CD4-positive, alpha-beta T cell treated with Interleukin-12 subunit alpha and Interleukin-12 subunit beta, for 1 hour (primary cell): ENCODE measurements at regions not wholly inside any gene's neighbourhood (a gene's known extent, or its start where the extent isn't known, plus 50 kb on each side); places are given as distances from the start of the nearest gene placed in this dataset.

ENCODE experiments used
- DNase-seq: peaks from one replicate; pipeline ENCODE4 v3.0.0-alpha.2; 2020

GRCh38 chr5:93096561-93096960 is 484.5 kb downstream of the NR2F1-AS1 start:
- DNase-seq: no peak

DNA sequence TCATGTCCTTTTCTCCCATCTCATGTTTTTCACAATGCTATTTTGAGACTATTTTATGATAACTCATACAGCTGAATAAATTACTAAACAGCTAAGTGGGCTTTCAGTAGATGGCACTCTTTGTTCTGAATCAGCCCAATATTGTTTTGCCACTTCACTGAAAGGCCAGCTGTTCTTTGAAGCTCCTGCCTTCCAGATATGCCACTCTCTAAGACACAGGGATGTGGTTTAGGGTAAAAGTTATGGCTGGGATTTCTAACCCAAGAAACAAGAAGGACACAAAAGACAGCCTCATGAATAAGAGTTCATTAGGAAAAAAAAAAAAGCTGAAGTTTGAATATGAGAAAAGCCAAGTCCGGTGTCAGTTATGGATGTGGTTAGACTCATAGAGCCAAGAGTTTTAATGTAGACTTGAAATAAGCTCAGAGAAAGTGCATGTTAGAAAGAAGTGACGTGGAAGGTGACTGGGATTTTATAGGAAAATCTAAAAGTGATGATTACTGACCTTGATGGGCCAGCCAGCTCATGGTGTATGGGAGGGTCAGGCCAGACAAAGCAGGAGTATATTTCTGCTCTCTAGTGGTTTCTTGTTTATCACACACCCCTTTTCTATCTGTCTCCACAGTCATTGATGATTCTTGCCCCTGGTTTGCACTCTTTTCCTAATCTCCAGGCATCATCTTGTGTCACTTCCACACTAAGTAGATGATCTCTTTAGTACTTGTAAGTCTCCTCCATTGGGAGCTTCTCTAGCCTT is 488.5 kb downstream of the NR2F1-AS1 start:
- no peak for DNase-seq

- DNase-seq: no peak
Observed at GRCh38 chr5:93090698-93091097, 490.3 kb downstream of the NR2F1-AS1 start.

DNA sequence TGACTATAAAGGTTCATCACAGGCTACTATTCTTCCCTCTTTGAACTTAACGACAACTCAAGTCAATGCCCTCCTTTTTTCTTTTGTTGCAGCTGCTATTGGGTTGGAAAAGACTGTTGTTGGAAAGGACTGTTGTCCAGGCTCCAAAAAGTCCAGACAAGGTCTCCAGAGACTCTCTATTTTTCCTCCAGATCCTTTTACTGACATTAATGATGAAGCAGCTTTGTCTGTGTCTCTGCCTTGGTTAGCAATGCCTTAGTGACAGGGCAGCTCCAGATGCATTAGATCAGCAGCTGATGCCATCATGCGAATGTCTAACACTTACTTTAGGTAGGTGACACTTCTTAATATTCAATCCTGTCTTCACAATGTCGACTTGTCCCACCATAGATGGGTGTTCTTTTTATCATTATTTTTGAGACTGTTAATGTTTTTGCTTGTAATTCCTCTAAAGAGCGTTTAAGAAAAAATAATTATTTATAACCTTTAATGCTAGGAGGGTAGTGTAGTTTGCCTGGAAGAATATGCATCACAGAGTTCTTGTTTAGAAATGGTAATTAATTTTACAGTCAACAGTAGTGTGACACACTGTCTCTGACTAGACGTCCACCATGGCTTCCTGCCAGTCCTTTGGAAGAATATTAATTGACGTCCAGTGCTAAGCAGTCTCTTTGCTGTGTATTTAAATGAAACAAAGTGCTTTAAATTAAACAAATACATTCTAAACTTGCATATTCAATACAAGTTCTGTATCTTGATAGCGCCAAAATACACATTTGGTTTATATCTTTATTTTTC is 492.2 kb downstream of the NR2F1-AS1 start:
- DNase-seq: no peak

DNA sequence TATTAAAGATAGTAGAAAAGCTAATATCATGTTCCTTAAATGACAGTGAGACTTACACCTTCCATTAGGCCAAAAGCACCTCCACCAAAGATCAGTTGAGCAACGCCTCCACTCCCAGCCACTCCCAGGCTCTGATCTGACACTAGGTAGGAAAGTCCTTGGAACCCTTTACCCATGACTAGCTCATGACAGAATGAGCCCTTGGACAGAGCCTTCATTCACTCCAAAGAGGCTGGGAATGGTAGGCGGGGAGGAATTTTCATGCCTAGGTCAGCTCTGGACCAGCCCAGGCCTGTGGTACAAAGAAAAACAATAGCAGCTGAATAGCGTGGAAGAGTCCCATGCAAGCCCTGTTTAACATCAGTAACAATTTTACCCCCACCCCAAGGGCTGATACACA is 493.7 kb downstream of the NR2F1-AS1 start:
- no peak for DNase-seq

GRCh38 chr5:93082981-93083380 is 498.0 kb downstream of the NR2F1-AS1 start:
- DNase-seq: no peak

- no peak for DNase-seq
Observed at GRCh38 chr5:93079046-93079445, 502.0 kb downstream of the NR2F1-AS1 start.

GRCh38 chr5:93078082-93079038 is 502.7 kb downstream of the NR2F1-AS1 start:
- DNase-seq: no peak

DNA sequence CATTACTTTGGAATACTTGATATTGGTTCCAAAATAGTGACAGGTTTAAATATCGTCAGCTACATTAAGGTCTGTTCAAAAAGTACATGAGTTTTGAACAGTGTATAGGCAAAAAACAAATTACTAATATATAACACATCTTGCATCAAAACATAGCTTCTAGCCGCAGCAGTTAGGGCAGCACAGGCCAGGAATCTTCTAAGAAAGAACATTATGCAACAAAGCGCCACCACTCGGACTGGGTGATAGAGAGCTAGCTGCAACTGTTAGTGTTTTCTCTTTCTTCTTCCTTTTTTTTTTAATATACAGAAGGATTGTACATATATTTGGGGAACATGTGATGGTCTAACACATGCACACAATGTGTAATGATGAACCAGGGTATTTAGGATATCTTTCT is 504.5 kb downstream of the NR2F1-AS1 start:
- DNase-seq: no peak

GRCh38 chr5:93076096-93076495 is 504.9 kb downstream of the NR2F1-AS1 start:
- DNase-seq: no peak

GRCh38 chr5:93073547-93073946 is 507.5 kb downstream of the NR2F1-AS1 start:
- DNase-seq: no peak

DNA sequence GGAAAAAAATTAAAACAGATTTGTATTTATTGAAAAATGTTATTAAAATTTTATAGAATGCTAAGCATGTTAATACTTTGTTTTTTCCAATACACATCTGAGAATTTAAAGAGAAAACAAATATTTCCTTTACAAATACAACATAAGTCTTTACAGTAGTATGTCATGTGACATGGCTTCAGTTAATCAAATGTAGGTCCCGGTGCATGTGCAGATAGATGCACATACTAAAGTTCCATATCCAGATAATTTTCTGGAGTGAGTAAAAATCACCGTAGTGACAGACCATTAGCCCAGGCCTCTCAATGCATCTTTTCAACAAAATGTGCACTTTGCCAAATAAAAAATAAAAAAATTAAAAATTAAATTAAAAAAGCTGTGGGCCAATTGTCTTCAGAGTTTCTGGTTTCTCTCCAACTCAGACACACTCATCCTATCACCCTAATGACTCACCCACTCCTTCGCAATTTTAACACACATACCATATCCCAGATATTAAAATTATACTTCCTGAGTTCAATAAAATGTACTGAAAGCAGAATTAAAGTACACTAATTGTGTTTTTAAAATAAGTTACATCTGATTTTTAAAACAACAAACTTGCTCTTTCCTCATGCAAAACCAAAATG is 508.1 kb downstream of the NR2F1-AS1 start:
- DNase-seq: no peak

- no peak for DNase-seq
Observed at GRCh38 chr5:93071710-93072109, 509.3 kb downstream of the NR2F1-AS1 start.

DNA sequence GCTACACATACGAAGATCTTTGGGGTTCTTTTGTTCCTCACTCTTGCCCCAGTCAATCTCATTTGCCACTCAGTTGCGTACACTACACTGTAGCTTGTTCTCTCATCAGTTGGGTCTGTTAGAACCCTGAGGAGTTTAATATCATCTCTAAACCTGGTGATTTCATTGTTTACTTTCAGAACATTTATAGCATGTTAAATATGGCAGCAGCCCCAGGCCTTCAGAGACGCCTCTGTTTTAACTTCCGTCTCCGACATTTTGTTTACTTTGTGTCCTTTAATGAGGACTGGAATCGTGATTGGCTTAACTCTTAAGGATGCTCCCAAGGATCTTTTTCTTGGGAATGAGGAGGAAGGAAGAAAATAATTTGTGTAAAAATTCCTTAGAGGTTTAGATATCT is 510.1 kb downstream of the NR2F1-AS1 start:
- DNase-seq: no peak

DNA sequence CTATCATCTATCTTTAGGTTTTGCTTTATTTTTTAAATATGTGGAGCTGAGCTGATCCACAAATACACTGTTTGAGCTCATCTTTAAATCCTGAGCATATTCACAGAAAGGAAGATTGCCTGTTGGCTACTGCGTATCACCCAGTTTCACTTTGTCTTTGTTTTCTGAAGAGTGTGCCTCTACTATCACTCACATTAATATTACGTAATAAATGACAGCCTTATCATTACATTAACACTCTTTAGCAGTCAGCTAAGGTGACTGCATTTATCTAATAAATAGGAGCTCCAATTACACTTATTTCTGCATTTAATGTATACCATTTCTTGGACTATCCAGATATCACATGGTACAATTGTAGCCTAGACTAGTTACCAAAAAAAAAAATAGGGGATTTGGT is 511.7 kb downstream of the NR2F1-AS1 start:
- DNase-seq: no peak

- DNase-seq: no peak
Observed at GRCh38 chr5:93062548-93062947, 518.5 kb downstream of the NR2F1-AS1 start.

- no peak for DNase-seq
Observed at GRCh38 chr5:93058309-93058708, 522.7 kb downstream of the NR2F1-AS1 start.

- no peak for DNase-seq
Observed at GRCh38 chr5:93057311-93057710, 523.7 kb downstream of the NR2F1-AS1 start.

- no peak for DNase-seq
Observed at GRCh38 chr5:93055971-93056370, 525.0 kb downstream of the NR2F1-AS1 start.

- no peak for DNase-seq
Observed at GRCh38 chr5:93055561-93055960, 525.5 kb downstream of the NR2F1-AS1 start.

- DNase-seq: no peak
Observed at GRCh38 chr5:93054424-93055163, 526.4 kb downstream of the NR2F1-AS1 start.

GRCh38 chr5:93053825-93054224 is 527.2 kb downstream of the NR2F1-AS1 start:
- no peak for DNase-seq
